ENCODE measurements at regions not wholly inside any gene's neighbourhood (a gene's known extent, or its start where the extent isn't known, plus 50 kb on each side); places are given as distances from the start of the nearest gene placed in this dataset.
"Not testable (repeated sequence)": the region's sequence is repeated elsewhere in the genome, so short reads cannot be mapped to it uniquely, and the experiment has no call there.

GRCh38 chr2:198916548-198917080 is 541.1 kb downstream of the SATB2 start:
- DNase-seq (ENCODE audit: low read depth in 2 of 2), result no peak

DNA sequence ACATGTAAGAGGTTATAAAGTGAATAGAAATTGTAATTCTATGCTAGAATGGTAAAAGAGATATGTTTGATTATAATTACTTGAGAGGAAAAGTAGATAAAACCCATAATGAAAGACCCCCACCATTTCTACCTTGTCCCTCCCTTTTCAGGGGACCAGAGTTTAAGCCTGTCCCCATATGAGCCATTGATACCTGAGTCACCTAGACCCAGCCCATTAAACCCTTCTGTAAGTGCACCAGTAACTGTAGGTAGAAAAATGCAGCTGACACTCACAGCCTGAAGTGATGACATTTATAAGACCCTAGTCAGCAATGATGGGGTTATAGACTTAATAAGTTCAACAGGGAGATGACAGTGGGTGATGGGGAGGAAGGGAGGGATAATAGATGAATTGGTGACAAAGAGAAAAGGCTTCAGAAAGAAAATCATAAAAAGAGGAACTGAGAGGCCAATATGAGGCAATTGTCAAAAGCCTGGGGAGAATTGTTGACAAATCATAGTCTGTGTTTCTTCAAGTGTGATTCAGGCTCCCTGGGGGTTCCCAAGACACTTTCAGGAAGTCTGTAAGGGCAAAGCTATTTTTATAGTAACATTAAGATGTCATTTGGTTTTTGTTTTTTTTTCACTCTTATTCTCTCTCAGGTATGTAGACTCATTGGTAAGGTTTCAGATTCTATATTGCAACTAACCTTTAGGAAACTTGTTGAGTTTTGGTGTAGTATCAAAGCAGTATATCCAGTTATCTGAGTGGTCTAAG is 544.2 kb downstream of the SATB2 start:
- no peak for DNase-seq (ENCODE audit: low read depth in 2 of 2)

- no peak for DNase-seq (ENCODE audit: low read depth in 2 of 2)
Measured at GRCh38 chr2:198909525-198910267, 548.0 kb downstream of the SATB2 start.

- no peak for DNase-seq (ENCODE audit: low read depth in 2 of 2)
Measured at GRCh38 chr2:198905881-198906612, 551.7 kb downstream of the SATB2 start.

GRCh38 chr2:198901894-198902293 is 555.8 kb downstream of the SATB2 start:
- DNase-seq (ENCODE audit: low read depth in 2 of 2), result no peak

- no peak for DNase-seq (ENCODE audit: low read depth in 2 of 2)
Measured at GRCh38 chr2:198900141-198900540, 557.6 kb downstream of the SATB2 start.

DNA sequence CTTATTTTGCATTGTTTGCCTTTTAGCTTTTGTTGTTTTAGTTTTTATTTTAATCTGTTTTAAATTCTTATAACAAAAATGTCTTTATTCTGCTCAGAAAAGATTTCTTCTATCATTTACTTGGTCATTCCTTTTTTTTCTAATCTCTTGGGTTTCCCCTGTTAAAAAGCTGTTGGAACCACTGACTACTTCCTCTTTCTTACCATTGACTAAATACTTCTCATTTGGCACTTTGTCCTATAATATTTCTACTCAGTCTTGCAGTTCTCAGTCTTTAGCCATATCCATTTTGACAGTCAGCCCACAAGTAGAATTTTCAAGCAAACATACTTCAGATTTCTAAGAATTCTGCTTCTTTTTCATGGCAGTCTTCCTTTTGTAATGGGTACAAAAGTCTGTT is 567.2 kb downstream of the SATB2 start:
- no peak for DNase-seq (ENCODE audit: low read depth in 2 of 2)

- no peak for DNase-seq (ENCODE audit: low read depth in 2 of 2)
Measured at GRCh38 chr2:198883604-198884003, 574.1 kb downstream of the SATB2 start.

- DNase-seq (ENCODE audit: low read depth in 2 of 2), result no peak
Measured at GRCh38 chr2:198880986-198881385, 576.8 kb downstream of the SATB2 start.

DNA sequence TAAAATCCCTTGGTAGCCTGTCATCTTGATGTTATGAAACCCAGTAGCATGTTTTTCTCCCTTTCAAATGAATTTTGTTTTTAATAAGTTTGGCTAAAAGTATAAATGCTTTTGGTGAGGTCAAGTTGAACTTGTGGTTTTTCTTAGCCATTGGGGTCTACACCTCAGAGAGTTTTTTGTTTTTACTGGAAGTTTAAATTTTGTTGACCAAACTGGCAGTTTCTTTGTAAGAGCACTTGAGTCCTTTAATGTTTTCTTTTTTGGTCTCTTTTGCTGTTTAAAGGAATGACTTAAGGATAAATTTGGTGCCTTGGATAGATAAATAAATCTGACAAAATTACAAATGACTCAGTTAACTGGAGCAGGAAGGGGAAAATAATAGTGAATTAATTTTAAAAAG is 577.3 kb downstream of the SATB2 start:
- no peak for DNase-seq (ENCODE audit: low read depth in 2 of 2)

DNA sequence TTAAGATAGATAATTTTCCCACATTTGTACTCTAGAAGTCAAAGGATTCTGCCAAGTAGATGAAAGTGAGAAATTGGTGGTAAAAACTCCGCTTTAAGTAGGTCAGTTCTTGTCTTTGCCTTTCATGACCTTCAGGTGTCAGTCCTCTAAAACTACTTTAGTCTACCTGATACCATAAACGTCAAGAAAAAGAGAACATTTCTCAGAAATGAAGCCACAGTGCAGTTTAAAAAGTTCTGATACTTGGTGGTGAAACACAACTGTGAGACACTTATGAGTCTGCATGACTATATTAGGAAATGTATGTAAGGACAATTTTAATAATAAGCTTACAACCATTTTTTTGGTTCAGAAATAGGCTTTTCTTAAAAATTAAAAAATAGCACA is 583.3 kb downstream of the SATB2 start:
- DNase-seq (ENCODE audit: low read depth in 2 of 2), result no peak

GRCh38 chr2:198873503-198874471 is 584.0 kb downstream of the SATB2 start:
- DNase-seq (ENCODE audit: low read depth in 2 of 2), result no peak

DNA sequence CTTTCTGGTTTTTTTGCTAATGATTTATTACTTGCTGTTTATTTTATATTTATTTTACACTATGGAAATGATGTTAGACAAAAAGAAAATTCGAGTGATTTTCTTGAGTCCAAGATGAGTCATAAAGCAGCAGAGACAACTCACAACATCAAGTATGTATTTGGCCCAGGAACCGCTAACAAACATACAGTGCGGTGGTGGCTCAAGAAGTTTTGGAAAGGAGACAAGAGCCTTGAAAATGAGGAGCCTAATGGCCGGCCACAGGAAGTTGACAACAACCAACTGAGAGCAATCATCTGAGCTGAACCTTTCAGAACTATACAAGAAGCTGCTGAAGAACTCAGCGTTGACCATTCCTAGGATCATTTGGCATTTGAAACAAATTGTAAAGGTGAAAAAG is 594.1 kb downstream of the SATB2 start:
- no peak for DNase-seq (ENCODE audit: low read depth in 2 of 2)

GRCh38 chr2:198861080-198861479 is 596.7 kb downstream of the SATB2 start:
- no peak for DNase-seq (ENCODE audit: low read depth in 2 of 2)

DNA sequence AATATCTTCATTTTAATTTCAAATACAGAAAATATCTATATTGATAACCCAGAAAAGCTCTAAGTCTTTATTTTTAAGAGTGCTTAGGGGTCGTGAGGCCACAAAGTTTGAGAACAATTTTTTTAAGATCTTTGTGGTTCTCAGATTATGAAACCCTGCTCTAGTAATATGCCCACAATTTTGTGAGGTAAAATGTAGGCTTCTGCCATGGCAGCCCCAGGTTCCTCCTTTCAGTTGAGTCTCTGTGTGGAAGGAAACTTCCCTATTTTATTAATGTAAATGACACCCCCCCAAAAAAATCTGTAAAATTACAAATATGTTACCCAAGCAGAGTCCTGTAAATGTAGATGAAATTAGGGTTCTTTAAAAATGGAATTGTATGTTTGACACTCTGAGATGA is 600.5 kb downstream of the SATB2 start:
- DNase-seq (ENCODE audit: low read depth in 2 of 2), result no peak

- DNase-seq (ENCODE audit: low read depth in 2 of 2), result not testable (repeated sequence)
Measured at GRCh38 chr2:198855746-198856145, 602.0 kb downstream of the SATB2 start.

GRCh38 chr2:198852248-198852647 is 605.5 kb downstream of the SATB2 start:
- DNase-seq (ENCODE audit: low read depth in 2 of 2), result no peak

GRCh38 chr2:198825534-198825933 is 632.2 kb downstream of the SATB2 start:
- no peak for DNase-seq (ENCODE audit: low read depth in 2 of 2)

GRCh38 chr2:198817536-198817935 is 640.2 kb downstream of the SATB2 start:
- no peak for DNase-seq (ENCODE audit: low read depth in 2 of 2)

DNA sequence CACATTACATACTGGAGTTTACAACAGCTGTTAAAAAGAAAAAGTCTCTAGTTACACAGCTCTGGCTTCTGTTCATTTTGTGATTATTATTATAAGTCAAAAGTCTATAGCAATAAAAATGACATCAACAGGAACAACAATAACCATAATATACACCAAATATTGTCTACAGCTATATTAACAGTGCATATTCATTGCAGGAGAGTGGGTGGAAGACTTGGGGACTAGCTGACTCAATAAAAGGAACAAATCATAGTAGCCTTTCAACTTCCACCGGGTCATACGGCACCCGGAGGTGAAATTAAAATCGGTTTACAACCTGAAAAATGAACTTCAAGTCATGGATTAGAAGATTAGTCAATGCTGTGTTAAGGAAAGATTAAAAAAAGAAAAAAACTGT is 642.1 kb downstream of the SATB2 start:
- no peak for DNase-seq (ENCODE audit: low read depth in 2 of 2)

GRCh38 chr2:198811198-198811597 is 646.5 kb downstream of the SATB2 start:
- no peak for DNase-seq (ENCODE audit: low read depth in 2 of 2)
